Epithelial cell of proximal tubule (primary cell): ENCODE measurements at regions not wholly inside any gene's neighbourhood (a gene's known extent, or its start where the extent isn't known, plus 50 kb on each side); places are given as distances from the start of the nearest gene placed in this dataset.
"Not testable (repeated sequence)": the region's sequence is repeated elsewhere in the genome, so short reads cannot be mapped to it uniquely, and the experiment has no call there.

ENCODE experiments used
- DNase-seq: peaks from one replicate; pipeline ENCODE4 v3.0.0-alpha.2; 2011; ENCODE audit warnings: low read depth
- H3K4me3 ChIP-seq: 2 replicates; pipeline ENCODE4 v1.5.1; 2011; ENCODE audit warnings: low read depth, mild to moderate bottlenecking, low read length
- TF ChIP-seq, protein P1 (sequence below): conservative IDR thresholded peaks from 2 replicates; pipeline ENCODE4 v1.5.1; 2012; ENCODE audit warnings: low read depth, mild to moderate bottlenecking, low read length

- DNase-seq: no peak
- TF ChIP-seq, protein P1, sequence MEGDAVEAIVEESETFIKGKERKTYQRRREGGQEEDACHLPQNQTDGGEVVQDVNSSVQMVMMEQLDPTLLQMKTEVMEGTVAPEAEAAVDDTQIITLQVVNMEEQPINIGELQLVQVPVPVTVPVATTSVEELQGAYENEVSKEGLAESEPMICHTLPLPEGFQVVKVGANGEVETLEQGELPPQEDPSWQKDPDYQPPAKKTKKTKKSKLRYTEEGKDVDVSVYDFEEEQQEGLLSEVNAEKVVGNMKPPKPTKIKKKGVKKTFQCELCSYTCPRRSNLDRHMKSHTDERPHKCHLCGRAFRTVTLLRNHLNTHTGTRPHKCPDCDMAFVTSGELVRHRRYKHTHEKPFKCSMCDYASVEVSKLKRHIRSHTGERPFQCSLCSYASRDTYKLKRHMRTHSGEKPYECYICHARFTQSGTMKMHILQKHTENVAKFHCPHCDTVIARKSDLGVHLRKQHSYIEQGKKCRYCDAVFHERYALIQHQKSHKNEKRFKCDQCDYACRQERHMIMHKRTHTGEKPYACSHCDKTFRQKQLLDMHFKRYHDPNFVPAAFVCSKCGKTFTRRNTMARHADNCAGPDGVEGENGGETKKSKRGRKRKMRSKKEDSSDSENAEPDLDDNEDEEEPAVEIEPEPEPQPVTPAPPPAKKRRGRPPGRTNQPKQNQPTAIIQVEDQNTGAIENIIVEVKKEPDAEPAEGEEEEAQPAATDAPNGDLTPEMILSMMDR: no peak
- H3K4me3 ChIP-seq: no peak overlapping the region
Measured at GRCh38 chr4:4945021-4945420, 74.2 kb downstream of the CYTL1 start.

GRCh38 chr4:4945829-4946228 lies 73.4 kb downstream of the CYTL1 start:
- H3K4me3 ChIP-seq: no peak overlapping the region
- TF ChIP-seq, protein P1: no peak
- DNase-seq: no peak

- H3K4me3 ChIP-seq: no peak overlapping the region
- no peak for DNase-seq
- TF ChIP-seq, protein P1: no peak
Measured at GRCh38 chr4:4946416-4946815, 72.8 kb downstream of the CYTL1 start.

GRCh38 chr4:4947721-4948120 lies 71.5 kb downstream of the CYTL1 start:
- H3K4me3 ChIP-seq: no peak overlapping the region
- TF ChIP-seq, protein P1: no peak
- DNase-seq: no peak

GRCh38 chr4:4948370-4948769 lies 70.9 kb downstream of the CYTL1 start:
- no peak overlapping the region for H3K4me3 ChIP-seq
- DNase-seq: no peak
- TF ChIP-seq, protein P1: no peak

- TF ChIP-seq, protein P1: no peak
- H3K4me3 ChIP-seq: no peak overlapping the region
- no peak for DNase-seq
Measured at GRCh38 chr4:4950561-4951290, 68.5 kb downstream of the CYTL1 start.

- TF ChIP-seq, protein P1: no peak
- no peak for DNase-seq
- H3K4me3 ChIP-seq: no peak overlapping the region
Measured at GRCh38 chr4:4952273-4952672, 67.0 kb downstream of the CYTL1 start.

- DNase-seq, H3K4me3 ChIP-seq: not testable (repeated sequence)
Measured at GRCh38 chr4:4959344-4960074, 59.7 kb downstream of the CYTL1 start.
